CD14-positive monocyte (primary cell): ENCODE measurements at regions not wholly inside any gene's neighbourhood (a gene's known extent, or its start where the extent isn't known, plus 50 kb on each side); places are given as distances from the start of the nearest gene placed in this dataset.

Experiments
- DNase-seq, 3 donors: peaks; one replicate each; pipeline ENCODE4 v3.0.0-alpha.2; 2011 to 2022
- H2AFZ ChIP-seq: 2 replicates; pipeline ENCODE4 v1.6.0; 2012; ENCODE audit warnings: mild to moderate bottlenecking, low read depth, low read length, inconsistent platforms; ENCODE audit not compliant: insufficient read depth, poor library complexity, severe bottlenecking
- H3K27ac ChIP-seq, 2 donors: 1 replicate in 1 of 2; 2 replicates in 1 of 2; pipeline ENCODE4 v1.5.1; 2012 to 2013; ENCODE audit warnings: low read length in 2 of 2, control low read depth in 1 of 2, inconsistent platforms in 1 of 2, low read depth in 1 of 2, mild to moderate bottlenecking in 1 of 2
- H3K27me3 ChIP-seq, 2 donors: one replicate each; pipeline versions ENCODE4 v1.6.0 to v1.6.1; 2011 to 2013; ENCODE audit warnings: low read length in 2 of 2; ENCODE audit not compliant: control insufficient read depth in 2 of 2, insufficient read depth in 2 of 2
- H3K36me3 ChIP-seq, 2 donors: replicated peaks in 1 of 2; 1 replicate in 1 of 2; 2 replicates in 1 of 2; pipeline versions ENCODE4 v1.5.1 to v1.6.1; 2012 to 2013; ENCODE audit warnings: low read length in 2 of 2, control low read depth in 1 of 2, inconsistent platforms in 1 of 2, mild to moderate bottlenecking in 1 of 2; ENCODE audit not compliant: insufficient read depth in 2 of 2, control insufficient read depth in 1 of 2
- H3K4me1 ChIP-seq, 2 donors: 1 replicate in 1 of 2; 2 replicates in 1 of 2; pipeline versions ENCODE4 v1.5.1 to v1.6.1; 2012 to 2013; ENCODE audit warnings: low read length in 2 of 2, control low read depth in 1 of 2, inconsistent platforms in 1 of 2, mild to moderate bottlenecking in 1 of 2, moderate library complexity in 1 of 2; ENCODE audit not compliant: insufficient read depth in 2 of 2, control insufficient read depth in 1 of 2
- H3K4me2 ChIP-seq: replicated peaks from 2 replicates; pipeline ENCODE3; 2012; ENCODE audit warnings: low read length, moderate library complexity, mild to moderate bottlenecking; ENCODE audit not compliant: poor library complexity, severe bottlenecking; ENCODE audit errors: extremely low read depth
- H3K4me3 ChIP-seq, 3 experiments: fragments of 200-600 bp in 1 of 3; sonication (generic) in 1 of 3; replicated peaks in 1 of 3; 1 replicate in 2 of 3; 2 replicates in 1 of 3; pipeline ENCODE4 v1.5.1; 2011 to 2013; ENCODE audit warnings: low read length in 3 of 3, mild to moderate bottlenecking in 3 of 3, control low read depth in 2 of 3, low read depth in 2 of 3, inconsistent platforms in 1 of 3, moderate library complexity in 1 of 3
- H3K79me2 ChIP-seq: 2 replicates; pipeline ENCODE4 v1.6.0; 2012; ENCODE audit warnings: mild to moderate bottlenecking, control low read depth, inconsistent platforms, low read length, moderate library complexity; ENCODE audit not compliant: insufficient read depth
- H3K9ac ChIP-seq: 2 replicates; pipeline ENCODE4 v1.6.0; 2017; ENCODE audit warnings: low read length, mild to moderate bottlenecking; ENCODE audit not compliant: insufficient read depth, poor library complexity, severe bottlenecking
- H3K9me3 ChIP-seq, 2 donors: replicated peaks in 1 of 2; 1 replicate in 1 of 2; 2 replicates in 1 of 2; pipeline versions ENCODE4 v1.5.1 to v1.6.1; 2012 to 2013; ENCODE audit warnings: low read length in 2 of 2, control low read depth in 1 of 2; ENCODE audit not compliant: control insufficient read depth in 1 of 2, insufficient read depth in 1 of 2
- H4K20me1 ChIP-seq: 2 replicates; pipeline ENCODE4 v1.6.0; 2012; ENCODE audit warnings: mild to moderate bottlenecking, low read length, control low read depth, moderate library complexity; ENCODE audit not compliant: insufficient read depth
- H3K27ac Mint-ChIP-seq, 7 donors: one replicate each; pipeline ENCODE4 v1.8.0; 2020; ENCODE audit warnings: mild to moderate bottlenecking in 7 of 7, mixed read lengths in 7 of 7, moderate library complexity in 6 of 7, inconsistent platforms in 2 of 7
- H3K27me3 Mint-ChIP-seq, 3 donors: one replicate each; pipeline ENCODE4 v1.8.0; 2021 to 2022; ENCODE audit warnings: low read depth in 3 of 3, mild to moderate bottlenecking in 3 of 3, mixed read lengths in 3 of 3, moderate library complexity in 3 of 3, inconsistent platforms in 1 of 3
- H3K36me3 Mint-ChIP-seq, 2 donors: one replicate each; pipeline ENCODE4 v1.8.0; 2020; ENCODE audit warnings: mixed read lengths in 2 of 2, inconsistent platforms in 1 of 2, mild to moderate bottlenecking in 1 of 2
- H3K4me1 Mint-ChIP-seq: one replicate; pipeline ENCODE4 v1.8.0; 2020; ENCODE audit warnings: mild to moderate bottlenecking, mixed read lengths
- H3K4me3 Mint-ChIP-seq, 2 donors: one replicate each; pipeline ENCODE4 v1.8.0; 2020; ENCODE audit warnings: mild to moderate bottlenecking in 2 of 2, mixed read lengths in 2 of 2, moderate library complexity in 1 of 2
- H3K9me3 Mint-ChIP-seq, 7 donors: one replicate each; pipeline ENCODE4 v1.8.0; 2020 to 2022; ENCODE audit warnings: mixed read lengths in 7 of 7, mild to moderate bottlenecking in 6 of 7, moderate library complexity in 6 of 7, inconsistent platforms in 2 of 7
- WGBS: methylation state at CpG from one replicate; pipeline ENCODE4 v1.1.5; 2013; ENCODE audit warnings: missing lambda C conversion rate; ENCODE audit not compliant: insufficient coverage; 5-methylcytosine and 5-hydroxymethylcytosine counted together
- intact Hi-C, 2 donors: fragments of 100-400 bp; cut with micrococcal nuclease; formaldehyde crosslinking; loops; one replicate each; pipeline versions ENCODE4 v1.15.0 to v1.15.1; 2023
- TF ChIP-seq, protein P1 (sequence below): fragments of 200-600 bp; IDR thresholded peaks from one replicate; pipeline ENCODE4 v1.8.0; 2022; ENCODE audit warnings: antibody characterized with exemption, mild to moderate bottlenecking

DNA sequence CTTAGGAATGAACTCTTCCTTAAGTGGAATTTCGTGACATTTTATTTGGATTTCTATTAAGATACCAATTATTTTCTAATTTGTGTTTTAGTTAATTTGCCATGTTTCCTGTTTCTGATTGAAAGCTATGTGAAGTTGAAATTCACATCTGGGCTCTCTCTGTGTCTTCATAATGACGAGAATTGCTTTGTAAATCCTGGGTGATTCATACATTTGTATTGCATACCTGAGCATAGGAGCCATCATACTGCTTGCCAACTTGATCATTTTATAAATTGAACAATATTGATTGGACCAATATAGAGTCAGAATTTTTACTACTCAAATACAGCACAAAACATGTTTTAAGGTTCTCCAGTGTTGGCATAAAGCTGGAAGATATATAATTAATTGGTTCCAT is 817.9 kb downstream of the BRINP3 start:
- Histone ChIP-seq H3K36me3 (no peaks in the 10 kb centered on the region), H3K79me2 (no peaks in the 10 kb centered on the region), H3K4me3 (no peak overlapping the region), H3K4me1 (no peaks in the 10 kb centered on the region), H3K27ac (no peak overlapping the region), H3K9me3 (no peaks in the 10 kb centered on the region), H3K4me2 (no peak overlapping the region), H2AFZ (no peak overlapping the region), H3K9ac (no peak overlapping the region), H3K27me3 (no peaks in the 10 kb centered on the region), H4K20me1 (no peaks in the 10 kb centered on the region)
- TF ChIP-seq, protein P1, sequence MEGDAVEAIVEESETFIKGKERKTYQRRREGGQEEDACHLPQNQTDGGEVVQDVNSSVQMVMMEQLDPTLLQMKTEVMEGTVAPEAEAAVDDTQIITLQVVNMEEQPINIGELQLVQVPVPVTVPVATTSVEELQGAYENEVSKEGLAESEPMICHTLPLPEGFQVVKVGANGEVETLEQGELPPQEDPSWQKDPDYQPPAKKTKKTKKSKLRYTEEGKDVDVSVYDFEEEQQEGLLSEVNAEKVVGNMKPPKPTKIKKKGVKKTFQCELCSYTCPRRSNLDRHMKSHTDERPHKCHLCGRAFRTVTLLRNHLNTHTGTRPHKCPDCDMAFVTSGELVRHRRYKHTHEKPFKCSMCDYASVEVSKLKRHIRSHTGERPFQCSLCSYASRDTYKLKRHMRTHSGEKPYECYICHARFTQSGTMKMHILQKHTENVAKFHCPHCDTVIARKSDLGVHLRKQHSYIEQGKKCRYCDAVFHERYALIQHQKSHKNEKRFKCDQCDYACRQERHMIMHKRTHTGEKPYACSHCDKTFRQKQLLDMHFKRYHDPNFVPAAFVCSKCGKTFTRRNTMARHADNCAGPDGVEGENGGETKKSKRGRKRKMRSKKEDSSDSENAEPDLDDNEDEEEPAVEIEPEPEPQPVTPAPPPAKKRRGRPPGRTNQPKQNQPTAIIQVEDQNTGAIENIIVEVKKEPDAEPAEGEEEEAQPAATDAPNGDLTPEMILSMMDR, result no peak
- no peaks in the 10 kb centered on the region for H3K36me3 Mint-ChIP-seq
- H3K27me3 Mint-ChIP-seq, result no peaks in the 10 kb centered on the region
- H3K9me3 Mint-ChIP-seq, result peaks cover 0 to 2% (median 0%) of the 10 kb centered on the region in 7 donors
- DNase-seq, result no peak
- H3K27ac Mint-ChIP-seq, result no peak overlapping the region
- no peaks in the 10 kb centered on the region for H3K4me1 Mint-ChIP-seq
- H3K4me3 Mint-ChIP-seq, result no peak overlapping the region
- WGBS, result no CpG with 5 or more reads among the region's 2 CpGs
- intact Hi-C loops, result no loop called here

DNA sequence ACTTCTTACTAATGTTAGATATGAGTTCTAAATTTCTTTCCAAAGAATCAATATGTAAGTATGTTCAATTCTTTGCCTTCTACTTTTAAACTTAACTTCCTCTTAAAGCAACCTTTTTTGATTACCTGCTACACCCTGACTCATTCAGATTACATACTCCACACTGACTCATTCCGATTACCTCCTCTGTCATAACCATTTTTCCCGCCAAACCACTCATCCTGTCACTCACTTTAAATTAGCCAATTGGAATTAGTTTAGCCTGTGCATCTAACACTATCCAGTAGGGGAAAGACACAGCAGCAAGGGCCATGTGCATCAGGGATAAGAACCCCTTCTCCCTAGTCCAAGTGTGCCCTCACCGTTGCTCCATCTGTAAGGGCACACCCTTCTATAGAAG is 815.5 kb downstream of the BRINP3 start:
- Histone ChIP-seq H3K9me3 (no peaks in the 10 kb centered on the region), H3K27me3 (no peaks in the 10 kb centered on the region), H4K20me1 (no peaks in the 10 kb centered on the region), H3K4me1 (no peaks in the 10 kb centered on the region), H3K9ac (no peak overlapping the region), H2AFZ (no peak overlapping the region), H3K79me2 (no peaks in the 10 kb centered on the region), H3K4me3 (no peak overlapping the region), H3K36me3 (no peaks in the 10 kb centered on the region), H3K27ac (no peak overlapping the region), H3K4me2 (no peak overlapping the region)
- WGBS, result 93% methylated on average over 2 of the region's 3 CpGs
- DNase-seq, result no peak
- no peaks in the 10 kb centered on the region for H3K4me1 Mint-ChIP-seq
- no peaks in the 10 kb centered on the region for H3K27me3 Mint-ChIP-seq
- TF ChIP-seq, protein P1, result no peak
- H3K9me3 Mint-ChIP-seq, result peaks cover 0 to 3% (median 0%) of the 10 kb centered on the region in 7 donors
- intact Hi-C loops, result no loop called here
- no peaks in the 10 kb centered on the region for H3K36me3 Mint-ChIP-seq
- H3K4me3 Mint-ChIP-seq, result no peak overlapping the region
- no peak overlapping the region for H3K27ac Mint-ChIP-seq
